Fibroblast of skin of scalp (primary cell): ENCODE measurements at regions not wholly inside any gene's neighbourhood (a gene's known extent, or its start where the extent isn't known, plus 50 kb on each side); places are given as distances from the start of the nearest gene placed in this dataset.
"Not testable (repeated sequence)": the region's sequence is repeated elsewhere in the genome, so short reads cannot be mapped to it uniquely, and the experiment has no call there.

ENCODE experiments used
- DNase-seq: peaks from one replicate; pipeline ENCODE4 v3.0.0-alpha.2; 2013

DNA sequence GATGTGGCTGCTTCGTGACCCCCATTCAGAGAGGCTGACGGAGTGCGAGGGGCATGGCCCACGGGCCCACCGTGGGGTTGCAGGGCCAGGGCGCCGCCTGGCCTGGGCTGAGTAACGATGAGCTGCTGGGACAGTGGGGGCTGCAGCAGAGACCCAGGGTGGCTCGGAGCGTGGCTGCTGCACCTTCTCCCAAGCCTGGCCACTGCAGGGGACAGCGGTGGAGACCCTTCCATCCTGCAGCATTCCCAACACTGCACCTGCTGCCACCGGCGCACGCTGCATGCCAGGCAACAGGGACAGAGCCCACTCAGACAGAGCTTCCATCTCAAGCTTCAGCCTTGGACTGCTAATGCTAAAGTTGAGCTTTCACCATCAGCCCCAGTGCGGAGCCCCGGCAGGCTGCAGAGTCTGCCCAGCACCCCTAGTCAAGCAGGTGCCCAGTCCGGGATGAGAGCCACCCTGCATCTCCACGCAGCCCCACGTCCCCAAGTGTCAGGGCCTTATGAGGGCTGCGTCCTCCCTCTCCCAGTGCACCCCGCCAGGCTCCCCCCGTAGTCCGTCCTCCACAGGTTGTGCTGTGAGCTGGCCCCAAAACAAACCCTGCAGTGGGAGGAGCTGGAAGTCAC is 89.4 kb upstream of the AFDN start:
- DNase-seq = no peak

DNA sequence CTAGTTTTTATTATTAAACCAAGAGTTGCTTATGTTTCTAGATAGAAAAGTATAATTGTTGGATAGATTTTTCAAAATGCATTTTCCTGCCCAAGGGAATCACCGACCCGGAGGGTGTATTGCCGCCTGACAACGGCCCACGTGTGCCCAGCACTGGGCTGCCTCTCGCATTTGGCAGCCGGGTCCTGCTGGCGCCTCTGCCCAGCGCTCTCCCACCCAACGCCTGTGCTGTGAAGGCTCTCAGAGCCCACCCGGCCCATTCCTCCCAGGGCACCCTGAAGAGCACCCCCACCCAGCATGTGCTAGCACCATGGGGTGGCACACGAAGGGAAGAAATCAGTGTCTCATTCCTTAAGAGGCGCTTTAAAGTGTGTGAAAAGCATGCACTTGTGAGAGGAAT is 88.3 kb upstream of the AFDN start:
- no peak for DNase-seq

- no peak for DNase-seq
These were observed 86.8 kb upstream of the AFDN start for GRCh38 chr6:167739721-167740475.

DNA sequence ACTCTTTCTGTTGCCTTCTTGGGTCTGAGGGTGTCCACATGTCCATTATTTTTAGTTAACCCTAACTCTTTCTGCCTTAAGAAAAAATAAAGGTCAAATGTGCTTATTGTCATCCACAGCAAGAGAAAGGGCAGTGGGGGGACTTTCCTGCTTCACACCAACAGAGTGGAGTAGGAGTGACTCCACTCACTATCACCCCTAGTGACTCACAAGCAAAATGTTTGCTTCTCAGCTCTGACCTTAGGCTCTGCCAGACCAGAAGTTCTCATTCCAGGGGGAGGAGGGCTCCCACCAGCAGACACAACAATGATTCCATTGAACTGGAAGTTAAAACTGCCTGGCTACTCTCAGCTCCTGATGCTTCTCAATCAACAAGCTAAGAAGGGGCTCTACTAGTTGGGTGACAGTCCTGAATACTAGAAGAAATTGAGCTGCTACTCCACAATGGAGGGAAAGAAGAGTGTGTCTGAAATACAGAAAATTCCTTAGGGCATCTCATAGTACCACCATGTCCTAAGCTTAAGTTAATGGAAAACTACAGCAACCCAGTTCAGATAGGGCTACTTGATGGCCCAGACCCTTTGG is 83.9 kb upstream of the AFDN start:
- no peak for DNase-seq

DNA sequence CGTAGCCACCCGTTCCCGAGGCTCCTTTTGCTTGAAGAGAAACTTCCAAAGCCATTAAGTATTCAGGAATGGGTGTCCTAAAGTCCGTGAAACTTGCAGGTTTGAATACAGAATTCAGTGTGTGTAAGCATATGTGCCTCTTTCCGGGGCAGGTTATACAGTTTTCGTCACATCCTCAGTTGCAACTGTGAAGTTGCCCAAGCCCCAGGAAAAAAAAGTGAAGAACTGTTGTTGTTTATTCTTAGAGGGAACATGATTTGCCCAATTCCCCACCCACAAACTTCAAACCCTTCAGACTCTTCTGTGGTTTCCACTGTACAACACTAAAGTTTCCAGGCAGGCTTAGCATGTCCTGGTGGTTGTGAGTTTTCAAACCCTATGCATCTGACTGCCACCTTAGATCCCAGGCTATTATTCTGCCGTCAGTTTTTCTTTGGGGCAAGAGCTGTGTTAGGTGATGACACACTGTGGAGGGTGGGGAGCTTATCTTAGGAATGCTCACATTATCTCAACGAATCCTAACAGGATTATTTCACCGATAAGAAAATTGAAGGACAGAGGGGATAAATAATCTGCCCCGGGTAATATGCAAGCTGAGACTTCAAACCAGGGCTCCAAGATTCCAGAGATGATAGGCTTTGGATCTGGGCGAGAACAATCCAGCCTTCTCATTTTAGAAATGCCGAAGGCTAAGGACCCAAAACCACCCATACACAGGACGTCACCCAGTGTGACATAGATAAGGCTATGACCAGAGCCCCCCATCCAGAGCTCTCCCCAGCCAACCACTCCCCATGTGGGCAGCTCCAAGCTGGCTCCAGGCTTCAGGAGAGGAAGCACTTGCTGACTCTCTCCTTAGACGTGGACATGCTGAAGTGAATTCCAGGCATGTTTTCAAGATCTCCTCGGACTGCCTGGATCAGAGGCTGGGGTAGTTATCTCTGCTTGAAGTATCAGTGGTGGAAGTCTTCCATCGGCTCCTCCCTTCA is 81.7 kb upstream of the AFDN start:
- DNase-seq = no peak

GRCh38 chr6:167745670-167746389 is 80.9 kb upstream of the AFDN start:
- DNase-seq = no peak

- DNase-seq = no peak
These were observed 80.3 kb upstream of the AFDN start for GRCh38 chr6:167746390-167746907.

DNA sequence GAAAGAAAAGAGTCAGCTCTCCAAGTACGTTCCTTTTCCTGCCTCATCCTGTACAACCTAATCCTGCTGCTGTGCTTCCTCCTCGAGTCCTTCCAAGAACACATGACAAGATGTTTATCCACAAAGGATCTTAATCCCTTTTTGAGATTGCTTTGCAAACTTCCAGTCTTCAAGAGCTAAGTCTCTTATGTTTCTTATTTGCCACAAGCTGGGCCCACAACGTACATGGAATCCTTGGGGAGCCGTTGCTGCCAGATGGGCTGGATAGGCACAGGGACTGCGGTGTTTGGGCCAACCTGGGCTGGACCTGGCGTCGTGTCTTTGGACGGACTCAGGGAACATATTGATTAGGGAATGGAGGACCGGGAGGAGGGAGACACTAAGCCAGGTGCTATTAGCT is 79.7 kb upstream of the AFDN start:
- DNase-seq = no peak

- no peak for DNase-seq
These were observed 79.1 kb upstream of the AFDN start for GRCh38 chr6:167747645-167748044.

DNA sequence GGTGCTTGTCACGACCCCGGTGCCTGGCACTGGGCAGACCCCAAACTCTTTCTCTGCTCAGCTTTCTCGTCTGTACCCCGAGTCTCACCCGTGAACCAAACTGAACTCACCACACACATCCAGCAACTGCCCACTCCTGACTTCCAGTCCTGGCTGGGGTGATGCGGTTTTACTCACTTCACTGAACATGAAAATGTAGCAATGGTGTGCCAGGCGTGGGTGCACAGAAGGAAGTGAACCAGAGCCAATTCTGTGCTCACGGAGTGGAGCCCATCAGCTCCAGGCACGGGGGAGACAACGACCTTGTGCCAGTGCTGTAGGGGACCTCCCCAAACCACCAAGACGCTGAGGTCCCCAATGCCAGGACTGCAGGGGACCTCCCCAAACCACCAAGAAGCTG is 78.7 kb upstream of the AFDN start:
- DNase-seq = no peak

DNA sequence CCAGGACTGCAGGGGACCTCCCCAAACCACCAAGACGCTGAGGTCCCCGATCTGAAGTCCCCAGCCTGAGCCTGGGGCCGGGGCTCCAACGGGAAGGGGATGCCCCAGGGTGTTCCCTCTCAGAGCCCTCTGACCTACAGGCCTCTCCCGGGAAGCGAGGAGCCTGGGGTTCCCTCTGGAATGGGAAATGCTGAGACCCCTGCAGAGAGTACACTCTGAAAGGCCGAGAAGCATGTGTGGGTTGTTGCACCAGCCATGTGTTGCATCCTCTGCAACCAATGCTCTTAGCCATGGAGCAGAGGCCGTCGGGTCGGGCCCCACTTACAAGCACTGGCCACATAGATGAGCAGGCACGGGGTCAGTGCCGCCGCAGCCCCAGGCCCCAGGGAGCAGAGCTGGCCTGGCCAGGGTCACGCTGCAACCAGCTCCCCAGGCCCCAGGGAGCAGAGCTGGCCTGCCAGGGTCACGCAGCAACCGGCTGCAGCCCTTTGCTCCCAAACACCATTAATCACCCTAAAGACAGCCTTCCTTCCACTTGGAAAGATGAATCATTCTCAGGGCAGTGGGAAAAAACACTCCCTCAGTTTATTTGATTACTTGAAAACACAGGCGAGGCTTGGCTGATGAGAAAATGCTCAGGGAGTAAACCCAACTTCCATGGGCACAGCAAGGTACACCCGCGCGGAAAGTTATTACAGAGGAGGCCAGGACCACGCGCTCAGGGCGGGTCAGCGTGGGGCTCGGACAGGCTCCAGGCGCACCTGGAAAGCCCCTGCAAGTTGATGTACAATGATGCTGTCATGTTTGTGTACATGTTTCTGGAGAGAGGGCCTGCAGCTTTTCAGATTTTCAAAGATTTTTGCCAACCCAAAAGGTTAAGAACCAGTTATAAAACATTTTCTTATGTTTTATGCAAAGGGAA is 78.0 kb upstream of the AFDN start:
- DNase-seq = no peak

- no peak for DNase-seq
These were observed 75.8 kb upstream of the AFDN start for GRCh38 chr6:167750956-167751358.

- DNase-seq = no peak
These were observed 75.1 kb upstream of the AFDN start for GRCh38 chr6:167751579-167752115.

DNA sequence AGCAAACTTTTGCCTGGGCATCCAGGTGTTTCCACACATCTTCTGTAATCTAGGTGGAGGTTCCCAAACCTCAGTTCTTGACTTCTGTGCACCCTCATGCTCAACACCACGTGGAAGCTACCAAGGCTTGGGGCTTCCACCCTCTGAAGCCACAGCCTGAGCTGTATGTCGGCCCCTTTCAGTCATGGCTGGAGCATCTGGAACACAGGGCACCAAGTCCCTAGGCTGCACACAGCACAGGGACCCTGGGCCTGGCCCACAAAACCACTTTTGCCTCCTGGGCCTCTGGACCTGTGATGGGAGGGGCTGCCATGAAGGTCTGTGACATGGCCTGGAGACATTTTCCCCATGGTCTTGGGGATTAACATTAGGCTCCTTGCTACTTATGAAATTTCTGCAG is 73.4 kb upstream of the AFDN start:
- not testable (repeated sequence) for DNase-seq

- DNase-seq = no peak
These were observed 72.0 kb upstream of the AFDN start for GRCh38 chr6:167754691-167755090.

- DNase-seq = no peak
These were observed 71.2 kb upstream of the AFDN start for GRCh38 chr6:167755461-167755860.

DNA sequence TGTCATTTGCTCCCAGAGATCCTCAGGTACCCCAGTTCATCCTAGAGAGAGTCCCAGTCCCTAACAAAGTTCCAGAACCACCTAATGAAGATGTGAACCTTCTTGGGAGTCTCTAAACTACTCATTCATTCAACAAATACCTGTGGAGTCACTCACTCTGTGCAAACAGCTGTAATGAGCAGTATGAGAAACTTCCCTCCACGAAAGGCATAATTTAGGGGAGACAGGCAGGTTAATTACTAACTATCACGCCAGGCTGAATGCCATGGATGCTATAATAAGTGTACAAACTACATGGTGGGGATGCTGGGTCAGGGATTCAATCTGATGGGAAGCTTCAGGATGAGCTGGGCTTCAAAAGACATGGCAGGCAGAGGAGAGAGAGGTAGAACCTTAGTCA is 70.1 kb upstream of the AFDN start:
- DNase-seq = no peak

DNA sequence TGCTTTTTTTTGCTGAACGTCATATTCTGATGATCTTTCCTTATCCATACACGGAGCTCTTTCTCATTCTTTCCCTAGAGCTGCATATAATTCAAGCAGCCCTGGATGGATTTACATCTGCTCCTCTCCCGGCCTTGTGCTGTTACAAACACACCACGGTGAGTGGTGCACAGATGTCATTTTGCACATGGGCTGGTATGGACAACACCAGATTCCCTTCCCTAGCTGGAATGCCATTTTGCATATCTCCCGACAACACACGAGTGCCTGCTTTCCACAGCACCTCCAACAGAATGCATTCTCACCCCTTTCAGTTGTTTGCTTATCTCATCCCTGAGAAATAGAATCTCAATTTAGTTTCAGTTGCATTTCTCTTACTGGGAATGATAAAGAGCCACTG is 69.5 kb upstream of the AFDN start:
- no peak for DNase-seq

DNA sequence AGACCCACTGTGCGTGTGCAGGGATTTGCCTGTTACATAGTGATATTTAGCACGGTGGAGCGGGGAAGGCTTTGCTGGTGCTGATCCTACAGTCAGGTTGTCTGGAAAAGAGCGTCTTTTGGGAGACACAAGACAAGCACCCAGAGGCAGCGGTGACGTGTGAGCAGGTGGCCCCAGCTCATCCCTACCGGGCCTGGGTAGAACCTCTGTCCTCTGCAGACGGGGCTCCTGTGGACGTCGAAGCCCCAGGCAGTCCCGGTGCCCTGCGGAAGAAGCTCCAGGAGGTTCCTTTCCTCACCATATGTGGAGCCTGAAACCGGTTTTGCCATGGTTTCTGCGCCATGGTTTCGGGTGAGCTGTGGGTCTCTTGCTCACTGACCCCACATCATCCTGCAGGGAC is 68.9 kb upstream of the AFDN start:
- DNase-seq = no peak

DNA sequence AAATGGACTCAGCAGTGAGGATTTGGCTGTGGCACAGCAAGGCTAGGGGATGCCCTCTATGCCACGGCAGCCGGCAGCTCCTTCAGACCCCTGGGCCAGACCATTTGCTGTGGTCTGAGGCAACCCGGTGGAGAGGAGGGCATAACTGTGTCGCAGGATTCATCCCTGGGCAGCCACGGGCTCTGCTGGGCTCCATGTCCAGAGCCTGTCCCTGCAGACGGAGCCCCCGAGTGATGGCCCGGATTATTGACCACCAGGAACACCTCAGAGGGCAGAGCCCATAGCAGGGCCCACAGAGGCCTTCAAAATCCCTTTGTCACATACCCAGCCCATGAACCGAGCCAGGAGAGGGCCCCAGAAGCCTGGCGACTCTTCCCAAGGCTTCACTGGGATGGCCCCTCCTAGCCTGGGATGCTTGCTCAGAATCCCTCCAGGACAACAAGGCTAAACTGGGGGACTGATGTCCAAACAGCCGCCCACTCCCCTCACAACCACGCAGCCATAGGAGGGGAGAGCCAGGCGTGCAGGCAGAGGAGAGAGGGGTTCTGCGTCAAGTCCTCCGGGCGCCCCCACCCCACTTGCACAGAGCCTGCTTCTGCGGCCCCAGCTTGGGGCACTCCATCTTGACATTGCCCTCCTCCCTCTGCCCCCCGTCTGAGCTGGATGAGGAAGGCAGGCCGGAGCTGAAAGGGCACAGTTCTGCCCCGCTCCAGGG is 68.2 kb upstream of the AFDN start:
- DNase-seq = no peak
